Stimulated activated CD4-positive, alpha-beta T cell treated with anti-CD3 and anti-CD28 coated beads, Interleukin-15, amount 100 ng/mL, for 48 hours (primary cell): ENCODE measurements at regions not wholly inside any gene's neighbourhood (a gene's known extent, or its start where the extent isn't known, plus 50 kb on each side); places are given as distances from the start of the nearest gene placed in this dataset.
"Not testable (repeated sequence)": the region's sequence is repeated elsewhere in the genome, so short reads cannot be mapped to it uniquely, and the experiment has no call there.

Experiments
- DNase-seq, 2 donors: peaks; one replicate each; pipeline ENCODE4 v3.0.0-alpha.2; 2020; ENCODE audit warnings: low read depth in 2 of 2

DNA sequence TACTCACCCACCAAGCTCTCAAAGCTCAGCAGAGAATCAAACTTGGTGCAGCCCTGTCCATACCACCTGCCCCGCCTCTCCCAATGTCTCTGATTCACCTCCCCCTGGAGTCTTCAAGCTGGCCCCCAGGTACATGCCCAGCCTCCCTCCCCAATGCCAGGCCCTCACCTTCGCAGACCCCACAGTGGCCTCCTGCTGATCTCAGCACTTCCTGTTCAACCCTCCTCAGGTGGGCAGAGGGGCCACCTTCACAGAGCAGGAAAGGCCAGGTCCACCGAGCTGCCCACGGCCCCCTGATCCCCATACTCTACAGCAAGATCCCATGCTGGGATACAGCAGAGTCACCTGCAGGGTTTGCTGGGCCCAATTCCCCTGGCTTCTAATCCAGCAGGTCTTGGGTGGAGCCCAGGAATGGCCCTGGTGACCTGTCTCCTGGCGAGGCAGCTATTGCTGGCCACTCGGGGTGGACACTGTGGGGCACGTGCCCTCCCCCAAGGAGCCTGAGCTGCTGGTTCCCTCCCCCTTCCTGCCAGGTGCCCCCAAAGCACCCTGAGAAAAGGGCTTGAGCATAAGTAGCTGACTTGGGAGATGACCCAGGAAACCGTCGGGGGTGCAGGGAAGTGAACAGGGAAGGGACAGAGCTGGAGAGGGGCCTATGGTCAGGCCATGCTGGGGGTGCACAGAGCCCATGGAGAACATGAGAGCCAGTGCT, 150.7 kb downstream of the BRD1 start:
- DNase-seq, result no peak

DNA sequence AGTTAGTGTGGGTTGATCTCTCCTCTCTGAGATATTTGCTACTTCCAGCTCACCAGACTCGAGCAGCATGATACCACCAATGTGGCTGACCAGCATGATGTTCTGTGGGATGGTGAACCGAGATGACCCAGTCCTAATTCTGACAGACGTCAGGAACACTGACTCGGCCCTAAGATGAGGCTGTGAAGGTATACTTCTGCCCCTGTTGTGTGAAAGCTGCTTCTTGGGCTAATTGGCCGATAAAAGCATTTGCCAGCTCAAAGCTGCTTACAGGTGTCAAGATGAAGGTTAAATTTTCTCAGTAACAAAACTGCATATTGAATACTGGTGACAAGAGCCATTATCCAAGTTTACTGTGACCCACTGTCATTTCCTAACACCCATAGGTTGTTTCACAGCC, 151.4 kb downstream of the BRD1 start:
- no peak for DNase-seq

DNA sequence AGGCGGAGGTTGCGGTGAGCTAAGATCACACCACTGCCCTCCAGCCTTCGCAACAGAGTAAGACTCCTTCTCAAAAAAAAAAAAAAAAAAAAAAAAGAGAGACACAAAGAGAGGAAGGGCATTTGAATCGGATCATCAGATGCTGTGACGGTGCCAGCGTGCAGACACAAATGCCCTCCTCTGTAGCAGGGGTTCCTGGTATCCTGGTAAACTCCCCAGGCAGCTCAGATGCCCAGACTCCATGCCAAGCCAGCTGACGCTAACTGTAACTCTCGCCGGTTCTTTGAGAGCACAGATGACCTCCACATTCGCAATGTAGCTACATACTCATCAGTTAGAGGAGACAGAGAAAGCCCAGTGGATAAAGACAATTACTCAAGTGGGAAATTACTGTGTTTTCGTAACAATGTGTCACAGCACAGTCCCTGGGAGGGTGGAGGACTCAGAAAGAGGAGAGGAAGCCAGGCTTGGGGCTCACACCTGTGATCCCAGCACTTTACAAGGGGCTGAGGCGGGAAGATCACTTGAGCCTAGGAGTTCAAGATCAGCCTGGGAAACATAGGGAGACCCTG, 153.1 kb downstream of the BRD1 start:
- DNase-seq, result no peak

DNA sequence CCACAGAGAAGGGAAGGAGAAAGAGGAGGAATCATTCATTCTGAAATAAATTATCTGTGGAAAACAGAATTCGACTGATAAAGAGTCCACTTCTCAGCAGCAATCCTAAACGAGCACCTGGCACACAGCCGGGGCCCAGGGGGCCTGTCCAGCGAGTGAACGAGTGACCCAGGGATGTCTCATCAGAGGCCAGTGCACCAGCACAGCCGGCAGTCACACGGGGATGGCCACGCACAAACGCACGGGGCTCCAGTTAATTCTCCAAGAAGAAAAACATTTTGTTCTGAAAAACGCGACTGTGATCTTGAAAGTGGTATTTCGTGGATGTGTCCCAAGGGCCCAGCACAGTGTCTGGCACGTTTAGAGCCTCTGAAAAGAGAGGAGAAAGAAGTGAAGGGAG, 154.6 kb downstream of the BRD1 start:
- DNase-seq, result no peak

DNA sequence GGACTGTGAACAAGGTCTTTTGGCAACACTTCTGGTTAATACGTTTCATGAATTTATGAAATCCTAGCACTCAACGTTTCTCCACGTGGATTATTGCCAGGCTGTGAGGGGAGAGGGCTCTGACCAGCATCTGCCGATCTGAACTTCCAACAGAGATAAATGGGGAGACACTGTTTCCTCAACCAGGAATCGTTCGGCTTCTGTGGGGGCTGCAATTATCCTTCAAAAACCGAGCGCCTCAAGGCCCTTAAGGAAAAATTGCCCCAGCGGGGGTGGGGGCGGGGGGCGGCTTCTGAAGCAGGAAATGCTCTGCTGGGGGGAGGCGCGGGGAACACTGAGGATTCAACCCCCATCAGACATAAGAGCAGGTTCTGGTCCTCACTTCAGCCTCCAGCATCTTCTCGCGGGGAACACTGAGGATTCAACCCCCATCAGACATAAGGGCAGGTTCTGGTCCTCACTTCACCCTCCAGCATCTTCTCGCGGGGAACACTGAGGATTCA, 155.6 kb downstream of the BRD1 start:
- DNase-seq, result no peak

DNA sequence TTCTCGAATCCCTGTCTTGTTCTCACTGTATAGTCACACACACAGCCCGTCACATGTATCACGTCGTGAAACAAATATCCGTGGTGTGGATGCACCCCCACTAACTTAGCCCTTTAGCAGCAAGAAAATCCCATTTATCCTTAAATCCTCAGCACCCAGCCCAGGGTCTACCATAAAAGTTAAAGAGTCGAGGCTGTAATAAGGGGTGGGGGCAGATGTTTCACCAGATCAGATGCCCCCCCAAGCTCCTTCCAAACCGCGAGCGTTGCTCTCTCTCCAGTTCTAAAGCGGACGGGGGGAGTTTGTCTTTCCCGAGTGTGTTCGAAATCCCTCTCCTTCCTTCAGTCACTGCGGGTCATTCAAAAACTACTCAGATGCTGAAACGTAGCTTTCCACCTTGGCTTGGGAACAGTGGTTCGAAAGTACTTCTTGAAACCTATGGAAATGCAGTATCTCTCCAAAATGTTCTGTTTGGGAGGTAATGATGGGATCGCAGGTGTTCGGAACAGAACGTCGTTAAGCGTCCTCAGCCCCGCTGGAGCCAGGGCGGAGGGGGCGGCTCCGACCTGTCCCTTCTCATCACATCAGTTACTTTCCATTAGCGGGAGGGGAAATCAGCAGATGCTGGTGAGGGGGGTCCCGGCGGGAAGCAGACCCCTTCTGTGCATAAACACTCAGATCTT, 156.2 kb downstream of the BRD1 start:
- DNase-seq, result no peak

DNA sequence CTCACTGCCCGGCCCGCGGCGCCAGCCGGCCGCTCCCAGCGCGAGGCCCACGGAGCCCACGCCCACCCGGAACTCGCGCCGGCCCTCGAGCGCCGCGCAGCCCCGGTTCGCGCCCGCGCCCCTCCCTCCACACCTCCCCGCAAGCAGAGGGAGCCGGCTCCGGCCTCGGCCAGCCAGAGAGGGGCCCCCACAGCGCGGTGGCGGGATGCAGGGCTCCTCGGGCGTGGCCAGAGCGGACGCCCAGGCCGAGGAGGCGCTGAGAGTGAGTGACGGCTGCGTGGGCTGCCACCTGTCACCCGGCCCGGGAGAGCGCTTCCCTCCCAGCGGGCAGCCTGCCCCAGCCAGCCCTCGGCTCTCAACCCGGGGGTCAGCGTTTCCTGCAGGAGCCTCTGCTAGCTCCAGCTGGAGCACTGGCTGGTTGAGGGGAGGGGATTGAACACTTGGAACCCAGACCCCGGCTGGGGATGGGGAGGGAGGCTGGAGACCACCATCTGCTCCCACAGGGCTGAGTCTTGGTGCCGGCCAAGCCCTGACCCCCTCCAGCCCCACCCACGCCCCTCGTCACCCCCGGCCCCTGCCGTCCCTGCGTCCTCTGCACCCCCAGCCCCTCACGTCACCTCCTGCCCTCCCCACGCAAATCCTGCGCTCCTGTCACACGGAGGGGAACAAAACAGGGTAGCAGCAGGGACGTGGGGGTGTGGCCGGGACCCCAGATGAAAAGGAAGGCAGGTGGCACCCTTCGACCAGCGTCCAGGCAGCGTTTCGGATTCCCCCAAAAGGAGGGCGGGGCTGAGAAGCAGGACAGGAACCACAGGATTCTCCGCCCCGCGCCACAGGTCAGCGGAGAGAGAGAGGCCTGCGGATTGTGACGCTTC, 157.0 kb downstream of the BRD1 start:
- no peak for DNase-seq

DNA sequence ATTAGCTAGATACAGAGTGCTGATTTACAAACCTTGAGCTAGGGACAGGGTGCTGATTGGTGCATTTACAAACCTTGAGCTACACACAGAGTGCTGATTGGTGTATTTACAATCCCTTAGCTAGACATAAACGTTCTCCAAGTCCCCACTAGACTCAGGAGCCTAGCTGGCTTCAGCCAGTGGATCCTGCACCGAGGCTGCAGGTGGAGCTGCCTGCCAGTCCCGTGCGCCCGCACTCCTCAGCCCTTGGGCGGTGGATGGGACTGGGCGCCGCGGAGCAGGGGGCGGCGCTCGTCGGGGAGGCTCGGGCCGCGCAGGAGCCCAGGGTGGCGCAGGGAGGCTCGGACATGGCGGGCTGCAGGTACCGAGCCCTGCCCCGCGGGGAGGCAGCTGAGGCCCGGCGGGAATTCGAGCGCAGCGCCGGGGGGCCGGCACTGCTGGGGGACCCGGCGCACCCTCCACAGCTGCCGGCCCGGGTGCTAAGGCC, 157.7 kb downstream of the BRD1 start:
- not testable (repeated sequence) for DNase-seq

DNA sequence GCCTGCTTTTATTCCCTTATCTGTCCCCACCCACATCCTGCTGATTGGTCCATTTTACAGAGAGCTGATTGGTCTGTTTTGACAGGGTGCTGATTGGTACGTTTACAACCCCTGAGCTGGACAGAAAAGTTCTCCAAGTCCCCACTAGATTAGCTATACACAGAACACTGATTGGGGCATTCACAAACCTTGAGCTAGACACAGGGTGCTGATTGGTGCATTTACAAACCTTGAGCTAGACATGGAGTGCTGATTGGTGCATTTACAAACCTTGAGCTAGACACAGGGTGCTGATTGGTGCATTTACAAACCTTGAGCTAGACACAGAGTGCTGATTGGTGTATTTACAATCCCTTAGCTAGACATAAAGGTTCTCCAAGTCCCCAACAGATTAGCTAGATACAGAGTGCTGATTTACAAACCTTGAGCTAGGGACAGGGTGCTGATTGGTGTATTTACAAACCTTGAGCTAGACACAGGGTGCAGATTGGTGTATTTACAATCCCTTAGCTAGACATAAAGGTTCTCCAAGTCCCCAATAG, 158.2 kb downstream of the BRD1 start:
- not testable (repeated sequence) for DNase-seq

DNA sequence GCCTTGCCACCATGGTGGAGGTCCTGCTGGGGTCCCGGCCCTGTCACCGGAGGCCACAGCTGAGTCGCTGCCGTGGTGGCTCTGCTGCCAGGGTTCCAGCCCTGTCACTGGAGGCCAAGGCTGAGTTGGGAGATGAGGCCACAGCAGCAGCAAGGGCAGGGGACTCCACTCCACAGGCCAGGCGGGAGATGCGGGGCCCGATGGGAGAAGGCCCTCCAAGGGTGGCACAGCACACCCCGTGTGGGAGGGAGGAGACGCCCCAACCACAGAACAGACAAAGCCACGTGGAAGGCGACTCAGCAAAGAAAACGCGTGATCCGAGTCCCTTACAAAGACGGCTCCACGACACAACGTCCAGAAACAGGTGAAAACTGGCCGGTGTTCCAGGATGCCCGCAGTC, 159.3 kb downstream of the BRD1 start:
- DNase-seq, result no peak

DNA sequence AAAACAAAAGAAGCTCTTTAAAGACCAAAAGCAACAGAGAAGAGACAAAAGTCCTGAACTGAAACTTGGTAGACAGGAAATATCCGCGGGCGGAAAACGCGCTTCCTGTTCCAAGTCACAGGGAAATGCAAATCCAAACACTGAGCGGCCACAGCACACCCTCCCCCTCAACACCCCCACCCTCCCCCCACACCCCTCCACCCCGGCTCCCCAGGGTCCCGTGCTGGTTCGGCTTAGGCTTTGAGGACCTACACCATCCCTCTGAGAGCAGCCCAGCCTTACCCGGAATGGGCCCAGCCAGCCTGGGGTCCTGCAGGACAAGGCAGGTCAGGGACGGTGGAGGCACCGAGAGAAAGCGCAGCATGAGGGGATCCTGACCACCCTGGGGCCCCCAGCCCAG, 160.4 kb downstream of the BRD1 start:
- DNase-seq, result no peak

DNA sequence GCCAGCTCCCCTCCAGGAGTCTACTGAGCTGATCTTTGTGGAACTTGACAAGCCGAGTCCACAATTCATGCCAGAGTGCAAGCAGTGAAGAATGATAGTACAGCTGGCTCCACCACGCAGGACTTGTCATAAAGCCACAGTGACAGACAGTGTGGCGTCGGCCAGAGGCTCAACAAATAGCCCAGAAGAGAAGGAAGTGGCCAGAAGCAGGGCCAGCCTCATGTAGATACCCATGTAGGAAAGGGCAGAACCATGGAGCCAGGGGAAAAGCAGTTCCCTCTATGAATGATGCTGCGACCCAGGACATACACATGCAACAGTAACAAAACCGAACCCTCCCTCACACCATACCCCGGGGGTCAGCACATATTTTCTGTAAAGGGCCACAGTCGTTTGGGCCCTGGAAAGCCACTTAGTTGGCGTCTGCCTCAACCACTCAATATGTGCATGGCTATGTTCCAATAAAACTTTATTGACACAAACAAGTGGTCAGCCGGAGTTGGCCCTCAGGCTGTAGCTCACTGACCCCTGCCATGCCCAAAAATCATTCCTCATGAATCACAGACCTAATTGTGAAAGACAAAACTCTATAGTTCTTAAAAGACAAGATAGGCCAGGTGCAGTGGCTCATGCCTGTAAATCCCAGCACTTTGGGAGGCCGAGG, 161.4 kb downstream of the BRD1 start:
- no peak for DNase-seq

DNA sequence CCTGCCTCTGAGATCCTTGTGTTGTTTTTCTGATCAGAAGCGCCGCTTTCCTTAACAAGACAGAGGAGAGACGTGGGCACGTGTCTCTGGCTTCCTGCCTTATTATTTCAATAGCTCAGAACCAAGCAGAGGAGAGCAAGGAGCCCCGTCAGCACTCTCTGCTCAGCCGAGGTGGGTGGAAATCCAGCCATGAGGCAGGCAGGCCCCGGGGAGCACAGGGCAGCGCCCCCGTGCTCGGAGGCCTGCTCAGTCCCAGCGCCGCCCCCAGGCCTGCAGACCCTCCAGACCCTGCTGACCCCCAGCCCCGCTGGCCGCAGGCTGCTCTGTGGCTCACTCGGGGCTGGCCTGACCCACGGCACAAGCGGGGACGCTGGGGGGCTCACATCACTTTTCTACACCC, 162.8 kb downstream of the BRD1 start:
- no peak for DNase-seq

DNA sequence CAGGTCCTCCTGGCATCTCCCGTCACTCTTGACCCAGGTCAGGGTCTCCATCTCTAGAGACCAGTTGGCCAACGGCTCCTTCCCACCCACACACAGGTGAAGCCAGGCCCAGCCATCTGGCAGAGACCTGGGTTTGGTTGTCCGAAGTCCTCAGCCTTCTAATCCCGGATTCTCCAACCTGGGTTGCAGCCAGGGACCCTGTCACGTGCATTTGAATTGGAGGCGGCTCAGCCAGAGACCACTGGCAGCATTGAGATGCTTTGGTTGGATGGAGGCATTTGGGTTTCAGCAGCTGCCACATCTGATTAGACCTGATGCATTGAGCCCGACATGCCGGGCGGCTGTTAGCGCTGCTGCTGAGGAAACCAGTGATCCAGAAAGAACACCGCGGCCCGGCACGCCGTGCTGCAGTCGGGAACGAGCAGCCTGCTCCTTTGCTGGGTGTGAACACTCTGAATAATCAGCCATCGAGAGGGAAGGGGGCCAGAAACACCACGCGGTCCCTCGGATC, 163.2 kb downstream of the BRD1 start:
- DNase-seq, result no peak

DNA sequence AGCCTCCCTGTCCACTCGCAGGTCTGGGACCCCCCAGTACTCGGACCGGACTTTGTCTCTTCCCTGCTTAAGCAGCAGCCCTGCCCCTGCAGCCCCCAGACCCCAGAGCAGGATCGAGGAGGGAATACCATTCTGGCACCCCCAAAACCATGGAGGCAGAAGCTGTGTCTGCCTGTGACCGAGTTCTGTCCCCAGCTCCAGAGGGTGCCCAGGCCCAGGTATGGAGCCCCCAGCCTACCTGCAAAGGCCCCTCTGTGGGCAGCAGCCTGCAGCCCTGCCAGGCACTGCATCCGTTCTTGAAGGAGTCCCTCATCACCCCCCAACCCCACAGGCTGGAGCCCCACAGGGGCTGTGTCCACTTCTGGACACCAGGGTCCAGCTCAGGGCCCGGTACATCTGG, 163.8 kb downstream of the BRD1 start:
- DNase-seq, result no peak

DNA sequence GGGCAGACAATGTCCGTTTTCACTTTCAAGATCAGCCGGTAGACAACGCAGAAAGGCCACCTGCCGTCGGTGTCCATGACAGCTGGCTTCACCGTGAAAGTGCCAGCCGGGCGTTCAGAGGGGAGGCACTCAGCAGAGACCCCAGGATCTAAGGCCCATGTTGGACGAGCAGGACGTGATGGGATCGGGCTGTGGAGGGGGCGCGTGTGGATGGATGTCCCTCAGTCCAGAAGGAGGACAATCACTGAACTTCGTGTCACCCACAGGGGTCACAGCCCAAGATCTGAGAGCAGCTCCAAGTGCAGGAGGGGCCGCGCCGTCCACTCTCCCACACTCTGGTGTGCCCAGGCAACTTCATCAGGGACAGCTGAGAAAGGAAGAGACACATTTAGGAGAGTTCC, 164.4 kb downstream of the BRD1 start:
- DNase-seq, result no peak

DNA sequence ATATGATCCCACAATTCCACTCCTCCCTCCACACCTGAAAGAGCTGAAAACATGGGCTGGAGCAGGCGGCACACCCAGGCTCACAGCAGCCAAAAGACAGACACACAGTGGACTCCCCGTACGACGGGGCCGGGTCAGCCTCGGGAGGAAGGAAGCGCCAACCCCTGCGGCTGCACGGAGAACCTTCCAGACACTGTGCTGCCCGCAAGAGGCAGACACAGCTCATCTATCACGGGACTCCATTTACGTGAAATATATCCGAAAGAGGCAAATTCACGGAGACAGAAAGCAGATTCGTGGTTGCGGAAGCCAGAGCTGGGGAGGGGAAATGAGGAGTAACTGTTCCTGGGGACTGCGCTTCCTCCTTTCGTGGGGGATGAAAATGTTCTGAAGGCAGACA, 165.0 kb downstream of the BRD1 start:
- DNase-seq, result no peak

DNA sequence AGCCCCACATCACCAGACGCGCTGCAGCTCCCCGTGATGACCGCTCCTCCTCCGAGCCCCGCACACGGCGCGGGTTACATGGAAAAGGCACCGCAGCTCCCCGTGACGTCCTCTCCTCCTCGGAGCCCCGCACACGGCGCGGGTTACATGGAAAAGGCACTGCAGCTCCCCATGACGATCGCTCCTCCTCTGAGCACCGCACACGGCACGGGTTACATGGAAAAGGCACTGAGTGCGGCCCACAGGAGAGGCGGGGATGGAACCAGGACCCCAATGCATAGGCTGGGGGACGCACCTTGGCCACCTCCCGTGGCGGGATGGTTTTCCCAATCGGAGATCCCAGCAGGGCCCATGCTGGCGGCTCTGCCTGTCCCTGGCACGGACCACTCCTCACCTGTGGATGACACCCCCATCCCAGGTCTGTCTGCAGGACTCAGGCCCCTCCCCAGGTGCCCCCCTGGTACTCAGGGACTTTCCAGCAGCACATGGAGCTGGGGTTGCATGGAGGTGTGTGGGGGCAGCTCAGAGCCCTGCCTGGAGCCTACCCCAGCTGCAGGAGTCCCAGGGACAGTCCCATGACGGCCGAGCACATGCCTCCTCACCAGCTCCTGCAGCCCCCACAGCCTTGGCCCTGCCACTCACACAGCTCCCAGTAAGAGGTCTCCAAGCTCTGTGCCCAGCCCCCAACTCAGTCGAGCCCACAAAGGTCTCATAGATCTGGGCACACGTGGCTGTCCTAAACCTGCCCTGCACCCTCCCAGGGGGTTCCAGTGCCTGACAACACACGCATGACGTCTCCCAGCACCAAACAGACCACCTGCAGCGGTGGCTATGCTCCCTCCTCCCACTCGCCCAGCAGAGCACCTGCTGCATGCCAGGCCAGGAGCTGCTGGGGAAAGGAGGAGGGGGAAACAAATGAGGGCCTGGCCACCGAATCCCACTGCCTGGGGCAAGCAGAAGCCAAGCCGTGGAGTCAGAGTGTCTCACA, 166.6 kb downstream of the BRD1 start:
- DNase-seq, result no peak

DNA sequence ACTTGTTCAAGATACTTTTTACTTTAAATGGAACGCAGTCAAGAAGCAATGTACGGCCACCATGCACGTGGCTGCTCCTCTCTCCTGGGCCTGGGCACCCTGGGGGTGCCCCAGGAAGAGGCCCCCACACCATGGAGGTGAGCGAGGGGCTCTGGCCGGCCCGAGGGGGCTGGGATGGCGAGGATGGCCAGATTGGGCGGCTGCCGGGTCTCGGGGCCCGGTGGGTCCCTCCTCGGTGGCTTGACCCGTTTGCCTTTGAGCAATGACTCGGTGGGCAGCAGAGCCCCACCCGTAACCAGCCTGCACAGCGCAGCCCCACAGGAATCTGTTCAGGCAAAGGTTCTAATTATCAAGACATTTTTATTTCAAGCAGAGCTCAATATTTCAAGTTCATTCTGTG, 167.4 kb downstream of the BRD1 start:
- no peak for DNase-seq

DNA sequence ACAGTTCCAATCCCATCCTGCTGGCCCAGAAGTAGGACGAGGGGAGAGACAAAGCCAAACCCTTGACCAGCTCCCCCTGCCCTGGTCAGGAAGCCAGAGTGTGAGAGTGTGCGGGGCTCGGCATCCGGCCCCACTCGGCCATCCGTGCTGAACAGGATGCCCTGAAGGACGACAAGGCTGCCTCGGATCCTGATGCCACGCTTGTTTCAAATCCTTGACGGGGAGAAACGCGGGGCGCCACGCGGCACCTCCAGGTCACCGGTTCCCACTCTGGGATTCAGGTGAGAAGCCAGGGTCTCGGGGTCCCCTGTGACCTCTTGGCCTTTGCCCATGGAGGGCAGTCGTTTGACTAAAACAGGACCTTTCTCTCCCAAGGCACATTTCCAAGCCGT, 167.8 kb downstream of the BRD1 start:
- DNase-seq, result no peak
